HCT116 (cell line): ENCODE measurements at regions not wholly inside any gene's neighbourhood (a gene's known extent, or its start where the extent isn't known, plus 50 kb on each side); places are given as distances from the start of the nearest gene placed in this dataset.

ENCODE experiments used
- EGR1 ChIP-seq: IDR thresholded peaks from 2 replicates; pipeline ENCODE4 v1.6.1; 2012; ENCODE audit warnings: low read depth
- EZH2 ChIP-seq: fragments of 200-600 bp; sonication (generic); IDR thresholded peaks from 2 replicates; pipeline ENCODE4 v1.6.1; 2017; ENCODE audit warnings: antibody characterized with exemption, mixed run types
- POLR2A ChIP-seq: IDR thresholded peaks from 2 replicates; pipeline ENCODE4 v1.7.0; 2011; ENCODE audit warnings: borderline replicate concordance; ENCODE audit not compliant: insufficient read depth, insufficient read length; ENCODE audit errors: extremely low read depth
- RAD21 ChIP-seq: IDR thresholded peaks from 2 replicates; pipeline ENCODE4 v1.6.1; 2012; ENCODE audit warnings: low read depth, mild to moderate bottlenecking
- TCF7L2 ChIP-seq: IDR thresholded peaks from 2 replicates; pipeline ENCODE4 v1.7.0; 2011; ENCODE audit warnings: borderline replicate concordance, inconsistent platforms; ENCODE audit not compliant: insufficient read depth, insufficient read length; ENCODE audit errors: extremely low read depth
- YY1 ChIP-seq: IDR thresholded peaks from 2 replicates; pipeline ENCODE4 v1.6.1; 2011; ENCODE audit warnings: low read length, low read depth, moderate library complexity, mild to moderate bottlenecking; ENCODE audit not compliant: insufficient replicate concordance; ENCODE audit errors: extremely low read depth
- TF ChIP-seq, protein P1 (sequence below), 3 experiments: fragments of 200-600 bp in 1 of 3; sonication (generic) in 1 of 3; IDR thresholded peaks in 2 of 3; conservative IDR thresholded peaks in 1 of 3; 2 replicates each; pipeline ENCODE4 v1.5.1; 2012 to 2017; ENCODE audit warnings: low read depth in 2 of 3, low read length in 2 of 3, antibody characterized with exemption in 1 of 3, borderline replicate concordance in 1 of 3, control low read depth in 1 of 3, mild to moderate bottlenecking in 1 of 3, mixed read lengths in 1 of 3, mixed run types in 1 of 3, moderate library complexity in 1 of 3; ENCODE audit not compliant: insufficient read depth in 1 of 3
- TF ChIP-seq, protein P2 (sequence below): IDR thresholded peaks from 2 replicates; pipeline ENCODE4 v1.6.1; 2012

DNA sequence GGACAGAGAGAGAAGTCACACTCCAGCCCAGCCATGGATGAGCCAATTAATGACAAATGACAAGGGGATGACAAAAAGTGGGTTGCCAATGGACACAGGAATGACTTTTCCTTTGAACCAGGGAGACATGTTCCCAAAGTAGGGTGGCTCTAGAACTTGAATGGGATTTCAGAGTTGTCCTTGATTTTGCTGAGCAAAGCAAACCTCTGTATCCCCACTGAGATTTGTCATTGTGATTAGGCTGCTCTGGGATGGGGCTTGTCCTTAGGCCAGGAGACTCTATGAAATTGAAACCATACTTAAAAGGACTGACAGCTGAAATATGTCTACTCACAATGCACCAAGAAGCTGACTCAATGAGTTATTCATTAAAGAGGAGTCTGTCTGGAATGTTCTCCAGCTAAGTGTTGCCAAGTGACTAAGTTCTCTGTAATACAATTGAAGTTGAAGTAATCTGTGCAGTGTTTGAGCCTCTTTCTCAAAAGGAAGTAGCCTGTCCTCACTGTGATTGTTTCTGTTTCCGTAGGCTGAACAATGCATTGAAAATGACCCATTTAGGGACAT, 69.0 kb upstream of the PCDH9 start:
- TF ChIP-seq RAD21 (no peak), POLR2A (no peak), EZH2 (no peak), EGR1 (no peak), YY1 (no peak), TCF7L2 (no peak)
- TF ChIP-seq, protein P1, sequence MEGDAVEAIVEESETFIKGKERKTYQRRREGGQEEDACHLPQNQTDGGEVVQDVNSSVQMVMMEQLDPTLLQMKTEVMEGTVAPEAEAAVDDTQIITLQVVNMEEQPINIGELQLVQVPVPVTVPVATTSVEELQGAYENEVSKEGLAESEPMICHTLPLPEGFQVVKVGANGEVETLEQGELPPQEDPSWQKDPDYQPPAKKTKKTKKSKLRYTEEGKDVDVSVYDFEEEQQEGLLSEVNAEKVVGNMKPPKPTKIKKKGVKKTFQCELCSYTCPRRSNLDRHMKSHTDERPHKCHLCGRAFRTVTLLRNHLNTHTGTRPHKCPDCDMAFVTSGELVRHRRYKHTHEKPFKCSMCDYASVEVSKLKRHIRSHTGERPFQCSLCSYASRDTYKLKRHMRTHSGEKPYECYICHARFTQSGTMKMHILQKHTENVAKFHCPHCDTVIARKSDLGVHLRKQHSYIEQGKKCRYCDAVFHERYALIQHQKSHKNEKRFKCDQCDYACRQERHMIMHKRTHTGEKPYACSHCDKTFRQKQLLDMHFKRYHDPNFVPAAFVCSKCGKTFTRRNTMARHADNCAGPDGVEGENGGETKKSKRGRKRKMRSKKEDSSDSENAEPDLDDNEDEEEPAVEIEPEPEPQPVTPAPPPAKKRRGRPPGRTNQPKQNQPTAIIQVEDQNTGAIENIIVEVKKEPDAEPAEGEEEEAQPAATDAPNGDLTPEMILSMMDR (IDR thresholded peaks at IDR 0.05 in 2 of 3, conservative IDR thresholded peaks at IDR 0.05 in 1 of 3; ENCODE audit: borderline replicate concordance in 1 of 3, insufficient read depth in 1 of 3, low read depth in 2 of 3, low read length in 2 of 3) = no peak
- TF ChIP-seq, protein P2, sequence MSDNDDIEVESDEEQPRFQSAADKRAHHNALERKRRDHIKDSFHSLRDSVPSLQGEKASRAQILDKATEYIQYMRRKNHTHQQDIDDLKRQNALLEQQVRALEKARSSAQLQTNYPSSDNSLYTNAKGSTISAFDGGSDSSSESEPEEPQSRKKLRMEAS = no peak
